MCF 10A (cell line): ENCODE measurements at regions not wholly inside any gene's neighbourhood (a gene's known extent, or its start where the extent isn't known, plus 50 kb on each side); places are given as distances from the start of the nearest gene placed in this dataset.

ENCODE experiments used
- BruUV-seq: library from RNA; stranded (reverse); fragments of 400-500 nt; replicated peaks from 2 replicates; lab custom pipeline; 2021; lab: Mats Ljungman, UMichigan
- CTCF ChIA-PET: fragments of 300-600 bp; sonication (Branson Sonifier 250); formaldehyde crosslinking; extraction: SDS; loops from one replicate; lab custom pipeline; 2021; ENCODE audit warnings: antibody characterized with exemption, inconsistent platforms; lab: Yijun Ruan, JAX
- POLR2A ChIA-PET: fragments of 300-600, 350-650 bp; sonication (Branson Sonifier 250); formaldehyde crosslinking; extraction: SDS; loops from one replicate; lab custom pipeline; 2020; ENCODE audit warnings: antibody characterized with exemption, inconsistent platforms; lab: Yijun Ruan, JAX
- DNase-seq: peaks from one replicate; pipeline ENCODE4 v3.0.0-alpha.2; 2018; ENCODE audit not compliant: unreplicated experiment
- H3K27ac Mint-ChIP-seq: one replicate; pipeline ENCODE4 v1.8.0; 2022; ENCODE audit warnings: mild to moderate bottlenecking, low read depth, mixed read lengths; ENCODE audit not compliant: unreplicated experiment
- H3K27me3 Mint-ChIP-seq: one replicate; pipeline ENCODE4 v1.8.0; 2022; ENCODE audit warnings: mixed read lengths; ENCODE audit not compliant: insufficient read depth, unreplicated experiment
- H3K36me3 Mint-ChIP-seq: one replicate; pipeline ENCODE4 v1.8.0; 2022; ENCODE audit warnings: mild to moderate bottlenecking, moderate library complexity, mixed read lengths; ENCODE audit not compliant: insufficient read depth, unreplicated experiment
- H3K4me1 Mint-ChIP-seq: one replicate; pipeline ENCODE4 v1.8.0; 2022; ENCODE audit warnings: mixed read lengths; ENCODE audit not compliant: insufficient read depth, unreplicated experiment
- H3K4me3 Mint-ChIP-seq: one replicate; pipeline ENCODE4 v1.8.0; 2022; ENCODE audit warnings: mild to moderate bottlenecking, moderate library complexity, mixed read lengths; ENCODE audit not compliant: unreplicated experiment
- H3K9me3 Mint-ChIP-seq: one replicate; pipeline ENCODE4 v1.8.0; 2022; ENCODE audit warnings: mixed read lengths; ENCODE audit not compliant: unreplicated experiment
- intact Hi-C: fragments of 100-400 bp; cut with micrococcal nuclease; formaldehyde crosslinking; loops from 2 replicates; pipeline ENCODE4 v1.14.1; 2022
- TF ChIP-seq, protein P1 (sequence below): fragments of 200-600 bp; IDR thresholded peaks from one replicate; pipeline ENCODE4 v1.8.0; 2022; ENCODE audit warnings: antibody characterized with exemption, mild to moderate bottlenecking; ENCODE audit not compliant: unreplicated experiment

DNA sequence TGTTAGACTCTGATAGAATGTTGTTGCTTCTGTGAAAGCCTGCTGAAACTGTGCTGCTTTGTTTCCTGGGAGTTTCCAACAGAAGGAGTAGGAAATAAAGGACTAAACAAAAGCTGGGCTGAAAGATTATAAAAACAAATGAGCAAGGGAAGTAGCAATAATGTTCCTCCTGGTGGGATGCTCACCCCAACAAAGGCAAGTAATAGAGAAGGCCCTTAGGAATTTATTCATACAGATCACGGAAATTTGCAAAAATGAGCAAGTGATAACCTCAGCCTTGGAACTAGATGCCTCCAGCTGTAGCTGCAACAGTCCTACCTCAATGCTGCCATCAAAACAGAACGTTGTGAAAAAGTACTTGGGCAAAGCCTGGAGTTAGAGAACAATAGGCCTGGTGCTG, 1248.0 kb upstream of the C9orf72 start:
- Mint-ChIP-seq H3K27me3 (no peaks in the 10 kb centered on the region), H3K4me1 (peaks cover 5% of the 10 kb centered on the region), H3K27ac (no peak overlapping the region), H3K36me3 (no peaks in the 10 kb centered on the region), H3K4me3 (no peak overlapping the region), H3K9me3 (no peaks in the 10 kb centered on the region)
- DNase-seq, result no peak
- ChIA-PET CTCF (no interaction called here), POLR2A (interaction anchor here (1.2 kb wide), 1 partner anchor 13 kb away, joined by 4 read pairs; no protein-coding TSS in a partner anchor)
- TF ChIP-seq, protein P1, sequence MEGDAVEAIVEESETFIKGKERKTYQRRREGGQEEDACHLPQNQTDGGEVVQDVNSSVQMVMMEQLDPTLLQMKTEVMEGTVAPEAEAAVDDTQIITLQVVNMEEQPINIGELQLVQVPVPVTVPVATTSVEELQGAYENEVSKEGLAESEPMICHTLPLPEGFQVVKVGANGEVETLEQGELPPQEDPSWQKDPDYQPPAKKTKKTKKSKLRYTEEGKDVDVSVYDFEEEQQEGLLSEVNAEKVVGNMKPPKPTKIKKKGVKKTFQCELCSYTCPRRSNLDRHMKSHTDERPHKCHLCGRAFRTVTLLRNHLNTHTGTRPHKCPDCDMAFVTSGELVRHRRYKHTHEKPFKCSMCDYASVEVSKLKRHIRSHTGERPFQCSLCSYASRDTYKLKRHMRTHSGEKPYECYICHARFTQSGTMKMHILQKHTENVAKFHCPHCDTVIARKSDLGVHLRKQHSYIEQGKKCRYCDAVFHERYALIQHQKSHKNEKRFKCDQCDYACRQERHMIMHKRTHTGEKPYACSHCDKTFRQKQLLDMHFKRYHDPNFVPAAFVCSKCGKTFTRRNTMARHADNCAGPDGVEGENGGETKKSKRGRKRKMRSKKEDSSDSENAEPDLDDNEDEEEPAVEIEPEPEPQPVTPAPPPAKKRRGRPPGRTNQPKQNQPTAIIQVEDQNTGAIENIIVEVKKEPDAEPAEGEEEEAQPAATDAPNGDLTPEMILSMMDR, result no peak
- no TSS peak for BruUV-seq
- intact Hi-C loops, result no loop called here

DNA sequence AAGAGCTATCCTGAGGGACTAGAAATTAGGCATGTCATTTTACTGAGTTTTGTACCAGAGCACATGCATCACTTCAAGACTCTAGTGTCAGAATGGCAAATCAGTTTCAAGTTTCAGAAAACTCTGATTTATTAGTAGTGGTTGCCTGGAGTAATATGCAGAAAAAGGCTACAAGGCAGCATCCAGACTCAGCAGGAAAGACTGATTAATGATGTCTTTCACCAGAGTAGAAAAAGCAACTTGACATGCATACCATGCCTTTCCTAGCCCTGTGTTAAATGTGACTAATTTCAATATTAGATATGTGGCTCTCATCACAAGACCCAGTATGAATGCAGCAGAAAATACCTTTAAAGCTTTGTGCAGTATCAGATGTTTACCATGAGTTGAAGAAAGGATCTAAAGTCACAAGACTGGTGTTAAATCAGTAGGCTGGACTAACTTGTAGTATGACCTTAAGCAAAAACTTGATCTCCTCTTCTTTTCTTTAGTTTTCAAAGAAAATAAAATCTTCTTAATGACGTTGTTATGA, 1251.2 kb upstream of the C9orf72 start:
- ChIA-PET CTCF (interaction anchor here (0.5 to 1.1 kb wide), 3 partner anchors 22 to 176 kb away, joined by 3 to 4 read pairs (median 3); no protein-coding TSS in a partner anchor), POLR2A (no interaction called here)
- Mint-ChIP-seq H3K27ac (no peak overlapping the region), H3K4me3 (no peak overlapping the region), H3K4me1 (peaks cover 5% of the 10 kb centered on the region), H3K9me3 (no peaks in the 10 kb centered on the region), H3K36me3 (no peaks in the 10 kb centered on the region), H3K27me3 (no peaks in the 10 kb centered on the region)
- no peak for DNase-seq
- BruUV-seq, result no TSS peak
- TF ChIP-seq, protein P1, result no peak
- intact Hi-C loops, result no loop called here

DNA sequence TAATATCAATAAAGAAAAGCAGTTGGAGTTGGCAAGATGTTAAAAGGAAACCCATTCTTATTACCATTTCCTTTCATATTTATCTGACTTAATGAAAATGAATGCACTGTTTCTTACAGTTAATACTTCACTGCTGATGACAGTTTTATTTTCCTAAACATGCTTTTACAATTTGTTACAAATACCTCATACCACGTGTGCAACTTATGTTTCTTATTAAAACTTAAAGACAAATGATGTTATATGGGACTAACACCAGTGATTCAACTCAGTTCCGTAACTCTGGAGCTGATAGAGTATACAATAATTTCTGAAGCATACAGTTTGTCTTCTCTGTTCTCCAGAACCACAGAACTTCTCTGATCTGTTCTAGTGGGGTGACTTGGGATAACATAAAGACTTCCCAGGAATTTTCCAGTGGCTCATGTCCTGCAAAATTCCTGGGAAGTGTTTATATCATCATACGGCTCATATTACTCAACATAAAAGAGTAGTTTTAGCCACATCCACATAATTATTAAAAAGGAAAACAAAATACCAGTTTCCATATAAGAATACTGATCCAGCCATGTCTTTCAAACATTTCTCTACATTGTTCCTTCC, 1259.0 kb upstream of the C9orf72 start:
- no peaks in the 10 kb centered on the region for H3K36me3 Mint-ChIP-seq

DNA sequence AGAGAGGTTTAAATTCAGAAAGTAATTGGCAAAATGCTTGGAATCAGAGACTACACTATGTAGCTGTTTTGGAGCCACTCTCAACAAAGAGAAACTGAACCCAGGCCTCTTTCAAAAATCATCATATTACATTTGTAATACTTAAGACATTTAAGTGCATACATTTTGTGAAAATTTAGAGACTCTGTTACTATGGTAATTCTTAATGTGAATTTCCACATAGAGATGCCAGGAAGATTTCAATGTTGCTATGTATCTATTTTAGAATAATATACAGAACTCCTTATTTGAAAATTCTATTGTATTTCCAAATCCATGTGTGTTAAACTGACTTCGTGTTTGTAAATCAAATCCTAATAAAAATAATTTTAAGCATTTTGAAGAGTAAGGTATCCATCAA, 1260.9 kb upstream of the C9orf72 start:
- Mint-ChIP-seq H3K9me3 (peaks cover 6% of the 10 kb centered on the region), H3K4me1 (no peaks in the 10 kb centered on the region), H3K4me3 (no peak overlapping the region), H3K36me3 (no peaks in the 10 kb centered on the region), H3K27me3 (no peaks in the 10 kb centered on the region), H3K27ac (no peak overlapping the region)
- DNase-seq, result no peak
- intact Hi-C loops, result no loop called here
- POLR2A ChIA-PET, result no interaction called here
- CTCF ChIA-PET, result no interaction called here
- TF ChIP-seq, protein P1, result no peak
- BruUV-seq, result no TSS peak

More for the DNA sequence above, 1259.0 kb upstream of the C9orf72 start:
- CTCF ChIA-PET, result no interaction called here
- H3K4me1 Mint-ChIP-seq, result no peaks in the 10 kb centered on the region
- POLR2A ChIA-PET, result no interaction called here
- BruUV-seq, result no TSS peak
- no peaks in the 10 kb centered on the region for H3K27me3 Mint-ChIP-seq
- no peaks in the 10 kb centered on the region for H3K9me3 Mint-ChIP-seq
- intact Hi-C loops, result no loop called here
- no peak for DNase-seq
- TF ChIP-seq, protein P1, result no peak
- H3K27ac Mint-ChIP-seq, result no peak overlapping the region
- H3K4me3 Mint-ChIP-seq, result no peak overlapping the region
